ENCODE measurements at regions not wholly inside any gene's neighbourhood (a gene's known extent, or its start where the extent isn't known, plus 50 kb on each side); places are given as distances from the start of the nearest gene placed in this dataset.

DNA sequence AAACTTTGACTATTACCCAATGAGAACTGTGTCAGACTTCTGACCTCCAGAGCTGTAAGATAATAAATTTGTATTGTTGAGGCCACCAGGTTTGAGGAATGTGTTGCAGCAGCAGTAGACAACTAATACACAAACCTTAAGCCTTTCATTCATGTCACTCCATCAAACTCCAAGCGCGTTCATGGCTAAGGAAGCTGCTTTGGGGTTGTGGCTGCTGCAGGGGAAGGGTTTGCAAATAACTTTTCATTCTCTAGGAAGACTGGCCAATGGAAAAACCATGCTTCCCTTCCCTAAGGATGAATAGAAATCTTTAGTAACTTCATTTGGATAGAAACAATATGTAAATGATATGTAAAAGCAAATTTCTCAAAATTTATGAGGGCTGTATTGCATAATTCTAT lies 170.4 kb downstream of the RHOU start:
- no peak overlapping the region for H3K4me3 ChIP-seq (ENCODE audit: low read length)
- no peak for TF ChIP-seq EZH2 (optimal IDR thresholded peaks at IDR 0.05; ENCODE audit: low read depth, low read length)
- TF ChIP-seq EZH2phosphoT487 (IDR thresholded peaks at IDR 0.05; ENCODE audit: low read length): no peak
- TF ChIP-seq, protein P1, sequence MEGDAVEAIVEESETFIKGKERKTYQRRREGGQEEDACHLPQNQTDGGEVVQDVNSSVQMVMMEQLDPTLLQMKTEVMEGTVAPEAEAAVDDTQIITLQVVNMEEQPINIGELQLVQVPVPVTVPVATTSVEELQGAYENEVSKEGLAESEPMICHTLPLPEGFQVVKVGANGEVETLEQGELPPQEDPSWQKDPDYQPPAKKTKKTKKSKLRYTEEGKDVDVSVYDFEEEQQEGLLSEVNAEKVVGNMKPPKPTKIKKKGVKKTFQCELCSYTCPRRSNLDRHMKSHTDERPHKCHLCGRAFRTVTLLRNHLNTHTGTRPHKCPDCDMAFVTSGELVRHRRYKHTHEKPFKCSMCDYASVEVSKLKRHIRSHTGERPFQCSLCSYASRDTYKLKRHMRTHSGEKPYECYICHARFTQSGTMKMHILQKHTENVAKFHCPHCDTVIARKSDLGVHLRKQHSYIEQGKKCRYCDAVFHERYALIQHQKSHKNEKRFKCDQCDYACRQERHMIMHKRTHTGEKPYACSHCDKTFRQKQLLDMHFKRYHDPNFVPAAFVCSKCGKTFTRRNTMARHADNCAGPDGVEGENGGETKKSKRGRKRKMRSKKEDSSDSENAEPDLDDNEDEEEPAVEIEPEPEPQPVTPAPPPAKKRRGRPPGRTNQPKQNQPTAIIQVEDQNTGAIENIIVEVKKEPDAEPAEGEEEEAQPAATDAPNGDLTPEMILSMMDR (IDR thresholded peaks at IDR 0.05; ENCODE audit: low read length): no peak
- no peaks in the 10 kb centered on the region for H3K9me2 ChIP-seq (replicated peaks; ENCODE audit: insufficient read depth, low read length)
- H3F3A ChIP-seq (ENCODE audit: insufficient read depth, low read length): no peaks in the 10 kb centered on the region
- H2AFZ ChIP-seq (ENCODE audit: low read length): no peak overlapping the region
- H3K36me3 ChIP-seq (replicated peaks; ENCODE audit: insufficient read depth, low read length): no peaks in the 10 kb centered on the region
- H3K9me3 ChIP-seq (replicated peaks; ENCODE audit: insufficient read depth, low read length): no peaks in the 10 kb centered on the region
- H3K9ac ChIP-seq (ENCODE audit: low read length): no peak overlapping the region
- H3K79me2 ChIP-seq (ENCODE audit: low read length): no peaks in the 10 kb centered on the region
- no peak for DNase-seq
- H3K4me2 ChIP-seq (ENCODE audit: low read depth, low read length): no peak overlapping the region
- no peak overlapping the region for H3K27ac ChIP-seq (ENCODE audit: low read length)
- H3K27me3 ChIP-seq (replicated peaks; ENCODE audit: insufficient read depth, low read length): no peaks in the 10 kb centered on the region
- no peaks in the 10 kb centered on the region for H3K4me1 ChIP-seq (ENCODE audit: low read length)
- H4K20me1 ChIP-seq (ENCODE audit: insufficient read depth, low read length): no peaks in the 10 kb centered on the region

DNA sequence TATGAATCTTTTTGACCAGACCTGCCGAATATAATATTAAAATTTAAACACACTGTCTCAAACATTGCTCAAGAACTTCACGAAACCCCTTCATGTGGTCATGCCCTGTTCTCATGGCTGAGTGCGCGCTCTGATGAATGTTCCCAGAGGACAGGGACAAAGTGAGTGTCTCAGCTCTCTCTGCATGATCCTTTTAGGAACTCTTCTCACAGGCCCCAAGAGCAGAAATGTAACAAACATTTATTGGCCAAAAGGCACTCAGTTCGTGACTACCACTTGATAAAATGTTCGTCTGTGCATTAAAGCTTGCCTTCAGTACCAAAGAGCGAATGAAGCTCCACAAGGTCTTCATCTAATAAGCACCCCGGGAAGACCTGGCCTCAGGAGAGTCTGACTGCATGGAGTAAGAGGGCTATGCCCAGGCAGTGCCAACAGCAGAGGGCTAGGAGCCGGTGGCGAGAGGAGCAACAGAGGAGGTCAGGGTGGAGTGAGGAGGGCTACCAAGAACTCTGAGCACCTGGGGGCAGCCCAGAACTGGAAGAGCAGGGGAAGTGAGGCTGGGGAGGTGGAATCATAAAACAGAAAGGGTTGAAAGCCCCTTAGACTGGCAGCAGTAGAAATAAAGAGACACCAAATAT lies 171.1 kb downstream of the RHOU start:
- H3F3A ChIP-seq (ENCODE audit: insufficient read depth, low read length): no peaks in the 10 kb centered on the region
- DNase-seq: no peak
- no peak overlapping the region for H2AFZ ChIP-seq (ENCODE audit: low read length)
- no peak overlapping the region for H3K4me3 ChIP-seq (ENCODE audit: low read length)
- H3K27me3 ChIP-seq (replicated peaks; ENCODE audit: insufficient read depth, low read length): no peaks in the 10 kb centered on the region
- H3K36me3 ChIP-seq (replicated peaks; ENCODE audit: insufficient read depth, low read length): no peaks in the 10 kb centered on the region
- no peaks in the 10 kb centered on the region for H3K4me1 ChIP-seq (ENCODE audit: low read length)
- H3K27ac ChIP-seq (ENCODE audit: low read length): no peak overlapping the region
- no peaks in the 10 kb centered on the region for H3K9me3 ChIP-seq (replicated peaks; ENCODE audit: insufficient read depth, low read length)
- no peak overlapping the region for H3K4me2 ChIP-seq (ENCODE audit: low read depth, low read length)
- no peaks in the 10 kb centered on the region for H3K9me2 ChIP-seq (replicated peaks; ENCODE audit: insufficient read depth, low read length)
- H4K20me1 ChIP-seq (ENCODE audit: insufficient read depth, low read length): no peaks in the 10 kb centered on the region
- H3K79me2 ChIP-seq (ENCODE audit: low read length): no peaks in the 10 kb centered on the region
- no peak for TF ChIP-seq EZH2phosphoT487 (IDR thresholded peaks at IDR 0.05; ENCODE audit: low read length)
- TF ChIP-seq, protein P1 (IDR thresholded peaks at IDR 0.05; ENCODE audit: low read length): no peak
- TF ChIP-seq EZH2 (optimal IDR thresholded peaks at IDR 0.05; ENCODE audit: low read depth, low read length): no peak
- no peak overlapping the region for H3K9ac ChIP-seq (ENCODE audit: low read length)

DNA sequence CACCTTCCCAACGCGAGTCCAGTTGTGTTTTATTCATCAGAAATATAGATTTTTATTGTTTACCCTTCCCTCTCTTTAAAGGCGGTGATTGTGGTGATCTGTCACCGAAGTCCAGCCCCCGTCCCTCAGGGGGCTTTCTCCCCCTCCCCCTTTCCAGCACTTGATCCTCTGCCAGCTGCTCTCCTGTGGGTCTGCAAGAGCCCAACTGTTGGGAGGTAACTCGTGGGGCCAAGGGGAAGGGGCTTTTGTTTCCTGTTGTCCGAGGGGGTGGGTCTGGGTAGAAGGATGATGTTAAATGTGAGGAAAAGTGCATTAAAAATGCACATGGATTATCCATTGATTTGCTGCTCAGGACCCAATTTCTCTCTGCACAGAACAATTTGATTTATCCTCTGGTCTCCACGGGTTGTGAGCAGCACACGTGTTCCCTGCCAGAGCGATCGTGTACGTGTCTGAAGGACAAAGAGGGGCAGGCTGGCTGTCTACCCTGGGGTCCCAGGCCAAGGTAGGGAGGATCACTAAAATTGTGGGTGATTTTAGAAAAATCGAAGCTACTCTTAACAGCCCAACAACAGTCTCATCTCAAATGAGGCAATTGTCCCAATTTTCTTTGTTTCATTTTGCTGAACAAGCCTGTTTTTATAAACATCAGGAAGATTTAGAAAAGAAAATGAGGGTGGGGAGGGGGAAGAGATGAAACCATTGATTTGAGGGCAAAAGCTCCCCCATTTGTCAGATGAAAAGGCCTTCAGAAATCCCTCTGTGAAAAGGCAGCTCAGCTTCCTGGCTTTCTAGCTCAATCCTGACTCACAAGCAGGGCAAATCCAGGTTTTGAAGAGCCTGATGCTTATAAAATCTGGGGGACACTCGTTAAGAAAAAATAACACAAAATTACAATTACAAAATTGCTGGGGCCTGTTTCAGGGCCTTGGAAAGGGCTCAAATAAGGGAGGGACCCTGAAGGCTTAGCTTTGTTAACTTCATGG lies 176.2 kb downstream of the RHOU start:
- H3K9me3 ChIP-seq (replicated peaks; ENCODE audit: insufficient read depth, low read length): no peaks in the 10 kb centered on the region

More for the DNA sequence above, 176.2 kb downstream of the RHOU start:
- no peak overlapping the region for H3K4me2 ChIP-seq (ENCODE audit: low read depth, low read length)
- H3K27me3 ChIP-seq (replicated peaks; ENCODE audit: insufficient read depth, low read length): no peaks in the 10 kb centered on the region
- no peak overlapping the region for H2AFZ ChIP-seq (ENCODE audit: low read length)
- H3K79me2 ChIP-seq (ENCODE audit: low read length): no peaks in the 10 kb centered on the region
- no peak overlapping the region for H3K9ac ChIP-seq (ENCODE audit: low read length)
- no peaks in the 10 kb centered on the region for H3K9me2 ChIP-seq (replicated peaks; ENCODE audit: insufficient read depth, low read length)
- TF ChIP-seq EZH2phosphoT487 (IDR thresholded peaks at IDR 0.05; ENCODE audit: low read length) (no peak), EZH2 (optimal IDR thresholded peaks at IDR 0.05; ENCODE audit: low read depth, low read length) (no peak)
- TF ChIP-seq, protein P1 (IDR thresholded peaks at IDR 0.05; ENCODE audit: low read length): no peak
- no peak overlapping the region for H3K4me3 ChIP-seq (ENCODE audit: low read length)
- no peak for DNase-seq
- no peak overlapping the region for H3K27ac ChIP-seq (ENCODE audit: low read length)
- H3K4me1 ChIP-seq (ENCODE audit: low read length): no peaks in the 10 kb centered on the region
- H4K20me1 ChIP-seq (ENCODE audit: insufficient read depth, low read length): no peaks in the 10 kb centered on the region
- no peaks in the 10 kb centered on the region for H3F3A ChIP-seq (ENCODE audit: insufficient read depth, low read length)
- no peaks in the 10 kb centered on the region for H3K36me3 ChIP-seq (replicated peaks; ENCODE audit: insufficient read depth, low read length)
